Lower leg skin (tissue), 3 donors: ENCODE measurements at regions not wholly inside any gene's neighbourhood (a gene's known extent, or its start where the extent isn't known, plus 50 kb on each side); places are given as distances from the start of the nearest gene placed in this dataset.

ENCODE experiments used
- POLR2A ChIP-seq, 2 donors: fragments of 450-650 bp; IDR thresholded peaks; one replicate each; pipeline ENCODE4 v1.6.1; 2016 to 2017; ENCODE audit warnings: antibody characterized with exemption in 2 of 2, mild to moderate bottlenecking in 1 of 2, moderate library complexity in 1 of 2
- TF ChIP-seq, protein P1 (sequence below), 3 donors: fragments of 450-650 bp; IDR thresholded peaks; one replicate each; pipeline ENCODE4 v1.5.1; 2016; ENCODE audit warnings: antibody characterized with exemption in 3 of 3, mild to moderate bottlenecking in 3 of 3, moderate library complexity in 2 of 3

- TF ChIP-seq, protein P1, sequence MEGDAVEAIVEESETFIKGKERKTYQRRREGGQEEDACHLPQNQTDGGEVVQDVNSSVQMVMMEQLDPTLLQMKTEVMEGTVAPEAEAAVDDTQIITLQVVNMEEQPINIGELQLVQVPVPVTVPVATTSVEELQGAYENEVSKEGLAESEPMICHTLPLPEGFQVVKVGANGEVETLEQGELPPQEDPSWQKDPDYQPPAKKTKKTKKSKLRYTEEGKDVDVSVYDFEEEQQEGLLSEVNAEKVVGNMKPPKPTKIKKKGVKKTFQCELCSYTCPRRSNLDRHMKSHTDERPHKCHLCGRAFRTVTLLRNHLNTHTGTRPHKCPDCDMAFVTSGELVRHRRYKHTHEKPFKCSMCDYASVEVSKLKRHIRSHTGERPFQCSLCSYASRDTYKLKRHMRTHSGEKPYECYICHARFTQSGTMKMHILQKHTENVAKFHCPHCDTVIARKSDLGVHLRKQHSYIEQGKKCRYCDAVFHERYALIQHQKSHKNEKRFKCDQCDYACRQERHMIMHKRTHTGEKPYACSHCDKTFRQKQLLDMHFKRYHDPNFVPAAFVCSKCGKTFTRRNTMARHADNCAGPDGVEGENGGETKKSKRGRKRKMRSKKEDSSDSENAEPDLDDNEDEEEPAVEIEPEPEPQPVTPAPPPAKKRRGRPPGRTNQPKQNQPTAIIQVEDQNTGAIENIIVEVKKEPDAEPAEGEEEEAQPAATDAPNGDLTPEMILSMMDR (IDR thresholded peaks at IDR 0.05): no peak
- TF ChIP-seq POLR2A (IDR thresholded peaks at IDR 0.05): no peak
These were observed 170.6 kb upstream of the DIO2 start for GRCh38 chr14:80381807-80382363.
